GM23338 (cell line): ENCODE measurements at regions not wholly inside any gene's neighbourhood (a gene's known extent, or its start where the extent isn't known, plus 50 kb on each side); places are given as distances from the start of the nearest gene placed in this dataset.

Source experiments
- ATAC-seq: fragments of 200-7000 bp; cut with Tn5 transposase; 3 replicates; pipeline ENCODE4 v1.9.1; 2020
- DNase-seq: peaks from one replicate; pipeline ENCODE4 v3.0.0-alpha.2; 2015; ENCODE audit warnings: low spot score
- H2AFZ ChIP-seq: fragments of 200-600 bp; sonication (generic); 2 replicates; pipeline ENCODE4 v1.8.0; 2016; ENCODE audit warnings: antibody characterized with exemption, mild to moderate bottlenecking, moderate library complexity
- H3F3A ChIP-seq: fragments of 200-600 bp; sonication (generic); replicated peaks from 2 replicates; pipeline ENCODE4 v1.8.0; 2017; ENCODE audit warnings: antibody characterized with exemption, mixed run types, low read depth
- H3K27ac ChIP-seq: fragments of 200-600 bp; sonication (generic); 2 replicates; pipeline ENCODE4 v1.6.1; 2016; ENCODE audit warnings: low read depth
- H3K27me3 ChIP-seq: fragments of 200-600 bp; sonication (generic); 2 replicates; pipeline ENCODE4 v1.8.0; 2016; ENCODE audit warnings: mild to moderate bottlenecking, mixed run types, moderate library complexity; ENCODE audit not compliant: insufficient read depth
- H3K36me3 ChIP-seq: fragments of 200-600 bp; sonication (generic); 2 replicates; pipeline ENCODE4 v1.8.0; 2016; ENCODE audit warnings: mild to moderate bottlenecking; ENCODE audit not compliant: insufficient read depth
- H3K4me1 ChIP-seq: fragments of 200-600 bp; sonication (generic); 2 replicates; pipeline ENCODE4 v1.8.0; 2016; ENCODE audit warnings: mild to moderate bottlenecking, moderate library complexity; ENCODE audit not compliant: insufficient read depth
- H3K4me2 ChIP-seq: fragments of 200-600 bp; sonication (generic); 2 replicates; pipeline ENCODE4 v1.7.1; 2017; ENCODE audit warnings: mixed run types
- H3K4me3 ChIP-seq: fragments of 200-600 bp; sonication (generic); 2 replicates; pipeline ENCODE4 v1.6.1; 2016; ENCODE audit warnings: mixed run types
- H3K79me2 ChIP-seq: fragments of 200-600 bp; sonication (generic); replicated peaks from 2 replicates; pipeline ENCODE4 v1.8.0; 2017; ENCODE audit warnings: mild to moderate bottlenecking; ENCODE audit not compliant: insufficient read depth
- H3K9me2 ChIP-seq: fragments of 200-600 bp; sonication (generic); 2 replicates; pipeline ENCODE4 v1.8.0; 2017; ENCODE audit not compliant: insufficient read depth
- H4K20me1 ChIP-seq: fragments of 200-600 bp; sonication (generic); replicated peaks from 2 replicates; pipeline ENCODE4 v1.8.0; 2017; ENCODE audit warnings: mild to moderate bottlenecking; ENCODE audit not compliant: insufficient read depth
- H3K27ac Mint-ChIP-seq: 2 replicates; pipeline ENCODE4 v1.8.0; 2020; ENCODE audit warnings: inconsistent platforms, mild to moderate bottlenecking, moderate library complexity, mixed read lengths
- H3K27me3 Mint-ChIP-seq: 3 replicates; pipeline ENCODE4 v1.8.0; 2022; ENCODE audit warnings: low read depth, mild to moderate bottlenecking, moderate library complexity, mixed read lengths, inconsistent platforms; ENCODE audit not compliant: insufficient read depth, poor library complexity
- H3K36me3 Mint-ChIP-seq: 3 replicates; pipeline ENCODE4 v1.8.0; 2021; ENCODE audit warnings: low read depth, mild to moderate bottlenecking, inconsistent platforms, moderate library complexity, mixed read lengths
- H3K4me1 Mint-ChIP-seq: 3 replicates; pipeline ENCODE4 v1.8.0; 2020; ENCODE audit warnings: mild to moderate bottlenecking, inconsistent platforms, mixed read lengths
- H3K4me3 Mint-ChIP-seq: 3 replicates; pipeline ENCODE4 v1.8.0; 2021; ENCODE audit warnings: moderate library complexity, mild to moderate bottlenecking, inconsistent platforms, mixed read lengths
- H3K9me3 Mint-ChIP-seq: 3 replicates; pipeline ENCODE4 v1.8.0; 2020; ENCODE audit warnings: moderate library complexity, mild to moderate bottlenecking, inconsistent platforms, mixed read lengths
- CTCF ChIP-seq, 2 experiments: fragments of 200-600 bp in 1 of 2; sonication (generic) in 1 of 2; conservative IDR thresholded peaks; 2 replicates each; pipeline versions ENCODE4 v1.5.1 to v1.6.1; 2016 to 2017; ENCODE audit warnings: antibody characterized with exemption in 2 of 2, low read depth in 2 of 2, mild to moderate bottlenecking in 2 of 2, moderate library complexity in 1 of 2
- ETS1 ChIP-seq: IDR thresholded peaks from 2 replicates; pipeline ENCODE4 v1.6.1; 2016; ENCODE audit warnings: antibody characterized with exemption
- POLR2AphosphoS5 ChIP-seq: IDR thresholded peaks from 2 replicates; pipeline ENCODE4 v1.6.1; 2016; ENCODE audit warnings: antibody characterized with exemption, low read depth
- REST ChIP-seq: IDR thresholded peaks from one replicate; pipeline ENCODE4 v1.6.1; 2018; ENCODE audit warnings: antibody characterized with exemption; ENCODE audit not compliant: unreplicated experiment
- STAT1 ChIP-seq: IDR thresholded peaks from one replicate; pipeline ENCODE4 v1.6.1; 2016; ENCODE audit warnings: antibody characterized with exemption; ENCODE audit not compliant: unreplicated experiment
- ZNF114 ChIP-seq: fragments of 250-450 bp; sonication (Bioruptor Pico); IDR thresholded peaks from 2 replicates; pipeline ENCODE4 v1.5.0; 2020; ENCODE audit warnings: mild to moderate bottlenecking, moderate library complexity
- ZNF331 ChIP-seq: fragments of 250-450 bp; sonication (Bioruptor Pico); IDR thresholded peaks from 2 replicates; pipeline ENCODE4 v1.5.0; 2020; ENCODE audit warnings: low read depth, mild to moderate bottlenecking, moderate library complexity
- ZNF462 ChIP-seq: fragments of 250-450 bp; sonication (Bioruptor Pico); IDR thresholded peaks from 2 replicates; pipeline ENCODE4 v1.5.0; 2020; ENCODE audit warnings: mild to moderate bottlenecking, moderate library complexity

- Mint-ChIP-seq H3K4me3 (no peak overlapping the region), H3K27me3 (peaks cover 4% of the 10 kb centered on the region), H3K9me3 (no peaks in the 10 kb centered on the region), H3K36me3 (no peaks in the 10 kb centered on the region), H3K27ac (no peak overlapping the region), H3K4me1 (peaks cover 17% of the 10 kb centered on the region)
- H3F3A ChIP-seq = no peaks in the 10 kb centered on the region
- no peaks in the 10 kb centered on the region for H3K79me2 ChIP-seq
- no peak overlapping the region for H2AFZ ChIP-seq
- no peaks in the 10 kb centered on the region for H4K20me1 ChIP-seq
- TF ChIP-seq STAT1 = no peak
- TF ChIP-seq ZNF331 (CRISPR knock-in tag) = no peak
- TF ChIP-seq ZNF114 = no peak
- TF ChIP-seq POLR2AphosphoS5 = no peak
- TF ChIP-seq CTCF (conservative IDR thresholded peaks at IDR 0.05; ENCODE audit: low read depth in 2 of 2) = no peak
- no peak for TF ChIP-seq ZNF462 (CRISPR knock-in tag)
- no peak for TF ChIP-seq REST
- no peak for TF ChIP-seq ETS1
- DNase-seq = peak; percentile 12
- H3K4me2 ChIP-seq = no peak overlapping the region; the same call in 1 of the 2 replicates
- H3K27me3 ChIP-seq = no peaks in the 10 kb centered on the region
- H3K4me3 ChIP-seq = no peak overlapping the region
- no peaks in the 10 kb centered on the region for H3K36me3 ChIP-seq
- no peaks in the 10 kb centered on the region for H3K9me2 ChIP-seq
- peak; percentile 67 for ATAC-seq
- H3K27ac ChIP-seq = no peak overlapping the region
- peaks cover 12% of the 10 kb centered on the region for H3K4me1 ChIP-seq
Measured at GRCh38 chr2:222796413-222797103, 64.3 kb upstream of the ACSL3 start.
